Smooth muscle cell (in vitro differentiated cells): ENCODE measurements at regions not wholly inside any gene's neighbourhood (a gene's known extent, or its start where the extent isn't known, plus 50 kb on each side); places are given as distances from the start of the nearest gene placed in this dataset.

ENCODE experiments used
- DNase-seq: peaks from one replicate; lab custom pipeline; 2025; ENCODE audit not compliant: unreplicated experiment; lab: John Stamatoyannopoulos, UW
- H2AFZ ChIP-seq: fragments of 200-600 bp; sonication (generic); 2 replicates; pipeline ENCODE4 v1.6.0; 2016; ENCODE audit warnings: antibody characterized with exemption, low read depth, mild to moderate bottlenecking
- H3F3A ChIP-seq: fragments of 200-600 bp; sonication (generic); 2 replicates; pipeline ENCODE4 v1.6.0; 2017; ENCODE audit warnings: antibody characterized with exemption, low read depth
- H3K27ac ChIP-seq: fragments of 200-600 bp; sonication (generic); 2 replicates; pipeline ENCODE4 v1.5.1; 2016; ENCODE audit warnings: low read depth, mild to moderate bottlenecking
- H3K27me3 ChIP-seq: fragments of 200-600 bp; sonication (generic); 2 replicates; pipeline ENCODE4 v1.6.1; 2016; ENCODE audit warnings: low read depth, mild to moderate bottlenecking
- H3K36me3 ChIP-seq: fragments of 200-600 bp; sonication (generic); 2 replicates; pipeline ENCODE4 v1.5.1; 2016; ENCODE audit warnings: low read depth
- H3K4me1 ChIP-seq: fragments of 200-600 bp; sonication (generic); 2 replicates; pipeline ENCODE4 v1.5.1; 2016; ENCODE audit warnings: low read depth
- H3K4me2 ChIP-seq: fragments of 200-600 bp; sonication (generic); 2 replicates; pipeline ENCODE4 v1.6.0; 2016; ENCODE audit warnings: mild to moderate bottlenecking
- H3K4me3 ChIP-seq: fragments of 200-600 bp; sonication (generic); 2 replicates; pipeline ENCODE4 v1.5.1; 2016; ENCODE audit warnings: mild to moderate bottlenecking
- H3K79me2 ChIP-seq: fragments of 200-600 bp; sonication (generic); 2 replicates; pipeline ENCODE4 v1.6.0; 2016; ENCODE audit warnings: low read depth, mild to moderate bottlenecking
- H3K9ac ChIP-seq: fragments of 200-600 bp; sonication (generic); 2 replicates; pipeline ENCODE4 v1.6.0; 2016; ENCODE audit warnings: low read depth
- H3K9me3 ChIP-seq: fragments of 200-600 bp; sonication (generic); replicated peaks from 2 replicates; pipeline ENCODE4 v1.5.1; 2016; ENCODE audit warnings: low read depth
- H4K20me1 ChIP-seq: fragments of 200-600 bp; sonication (generic); 2 replicates; pipeline ENCODE4 v1.6.0; 2016; ENCODE audit warnings: low read depth
- WGBS: methylation state at CpG from one replicate; pipeline ENCODE4 v1.1.7; 2016; ENCODE audit warnings: low lambda C conversion rate; 5-methylcytosine and 5-hydroxymethylcytosine counted together
- TF ChIP-seq, protein P1 (sequence below): fragments of 200-600 bp; sonication (generic); IDR thresholded peaks from 2 replicates; pipeline ENCODE4 v1.5.1; 2017; ENCODE audit warnings: borderline replicate concordance, mild to moderate bottlenecking, antibody characterized with exemption; ENCODE audit not compliant: insufficient read depth, poor library complexity, severe bottlenecking

DNA sequence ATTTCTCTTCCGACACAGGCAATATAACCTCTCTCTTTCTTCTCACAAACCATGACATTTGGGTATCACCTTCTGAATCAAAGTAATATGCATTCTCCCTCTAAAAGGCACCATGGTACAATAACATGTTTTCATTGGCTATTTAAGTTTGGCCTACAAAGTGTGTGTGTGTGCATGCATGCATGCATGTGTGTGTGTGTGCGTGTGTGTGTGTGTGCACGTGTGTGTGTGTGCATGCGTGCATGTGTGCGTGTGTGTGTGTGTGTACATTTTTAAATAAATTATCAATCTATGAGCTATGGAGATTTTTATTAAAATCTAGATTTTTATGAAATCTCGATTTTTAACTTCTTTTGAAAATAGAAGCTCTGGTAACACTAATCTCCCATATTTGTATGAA lies 745.3 kb upstream of the ZEB2 start:
- no peak overlapping the region for H3K4me3 ChIP-seq
- no peak overlapping the region for H2AFZ ChIP-seq
- no peaks in the 10 kb centered on the region for H4K20me1 ChIP-seq
- H3K9me3 ChIP-seq: no peaks in the 10 kb centered on the region
- H3K79me2 ChIP-seq: no peaks in the 10 kb centered on the region
- 92% methylated on average over 6 of the region's 6 CpGs for WGBS
- TF ChIP-seq, protein P1, sequence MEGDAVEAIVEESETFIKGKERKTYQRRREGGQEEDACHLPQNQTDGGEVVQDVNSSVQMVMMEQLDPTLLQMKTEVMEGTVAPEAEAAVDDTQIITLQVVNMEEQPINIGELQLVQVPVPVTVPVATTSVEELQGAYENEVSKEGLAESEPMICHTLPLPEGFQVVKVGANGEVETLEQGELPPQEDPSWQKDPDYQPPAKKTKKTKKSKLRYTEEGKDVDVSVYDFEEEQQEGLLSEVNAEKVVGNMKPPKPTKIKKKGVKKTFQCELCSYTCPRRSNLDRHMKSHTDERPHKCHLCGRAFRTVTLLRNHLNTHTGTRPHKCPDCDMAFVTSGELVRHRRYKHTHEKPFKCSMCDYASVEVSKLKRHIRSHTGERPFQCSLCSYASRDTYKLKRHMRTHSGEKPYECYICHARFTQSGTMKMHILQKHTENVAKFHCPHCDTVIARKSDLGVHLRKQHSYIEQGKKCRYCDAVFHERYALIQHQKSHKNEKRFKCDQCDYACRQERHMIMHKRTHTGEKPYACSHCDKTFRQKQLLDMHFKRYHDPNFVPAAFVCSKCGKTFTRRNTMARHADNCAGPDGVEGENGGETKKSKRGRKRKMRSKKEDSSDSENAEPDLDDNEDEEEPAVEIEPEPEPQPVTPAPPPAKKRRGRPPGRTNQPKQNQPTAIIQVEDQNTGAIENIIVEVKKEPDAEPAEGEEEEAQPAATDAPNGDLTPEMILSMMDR: no peak
- no peaks in the 10 kb centered on the region for H3K27me3 ChIP-seq
- H3K4me1 ChIP-seq: no peaks in the 10 kb centered on the region
- no peaks in the 10 kb centered on the region for H3K36me3 ChIP-seq
- no peak overlapping the region for H3K27ac ChIP-seq
- no peak overlapping the region for H3K9ac ChIP-seq
- DNase-seq: no peak
- no peaks in the 10 kb centered on the region for H3F3A ChIP-seq
- H3K4me2 ChIP-seq: no peak overlapping the region

DNA sequence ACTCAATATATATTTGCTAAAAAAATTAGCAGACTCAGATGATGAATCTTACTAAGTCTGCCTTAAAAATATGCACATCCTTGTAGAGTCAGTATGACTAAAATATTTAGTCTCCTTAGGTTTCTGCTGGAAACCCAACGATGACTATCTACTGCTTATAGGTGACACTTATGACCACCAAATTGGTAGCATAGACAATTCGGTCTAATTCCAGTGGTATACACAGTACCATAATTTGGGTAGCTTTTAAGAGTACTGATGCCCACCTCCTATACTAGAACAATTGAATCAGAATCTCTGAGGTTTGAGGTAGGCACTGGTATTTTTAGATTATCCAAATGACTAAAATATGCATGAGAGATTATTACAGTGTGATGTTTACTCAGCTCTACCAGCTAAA lies 740.8 kb upstream of the ZEB2 start:
- H3K9ac ChIP-seq: no peak overlapping the region
- H3K79me2 ChIP-seq: no peaks in the 10 kb centered on the region
- H3K4me1 ChIP-seq: no peaks in the 10 kb centered on the region
- H3K4me2 ChIP-seq: no peak overlapping the region
- TF ChIP-seq, protein P1: no peak
- no peaks in the 10 kb centered on the region for H3F3A ChIP-seq
- no peak overlapping the region for H2AFZ ChIP-seq
- H3K36me3 ChIP-seq: no peaks in the 10 kb centered on the region
- 97% methylated on average over 2 of the region's 2 CpGs for WGBS
- H3K27me3 ChIP-seq: no peaks in the 10 kb centered on the region
- H3K27ac ChIP-seq: no peak overlapping the region
- no peak for DNase-seq
- H3K9me3 ChIP-seq: no peaks in the 10 kb centered on the region
- no peaks in the 10 kb centered on the region for H4K20me1 ChIP-seq
- no peak overlapping the region for H3K4me3 ChIP-seq

DNA sequence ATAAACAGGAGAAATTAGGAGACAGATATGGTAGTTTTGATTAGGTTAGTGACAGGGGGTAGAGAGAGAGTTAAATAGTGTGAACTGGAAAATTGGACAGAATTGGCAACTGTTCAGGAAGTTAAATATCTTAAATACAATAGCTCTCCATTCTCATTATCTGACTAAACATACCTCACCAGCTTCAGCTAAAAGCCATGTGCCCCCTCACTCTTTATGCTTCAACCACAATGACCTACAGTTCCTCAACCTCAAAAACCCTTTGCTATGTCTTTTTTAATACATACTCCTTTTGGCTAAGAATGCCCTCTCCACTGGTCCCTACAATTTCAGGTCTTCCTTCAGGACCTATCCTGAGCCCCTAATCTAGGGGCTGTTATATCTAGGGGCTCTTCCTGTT lies 740.2 kb upstream of the ZEB2 start:
- no peaks in the 10 kb centered on the region for H3K79me2 ChIP-seq
- no peak for DNase-seq
- no peak overlapping the region for H3K27ac ChIP-seq
- no peak overlapping the region for H3K9ac ChIP-seq
- no peak overlapping the region for H3K4me3 ChIP-seq
- H3K36me3 ChIP-seq: no peaks in the 10 kb centered on the region
- TF ChIP-seq, protein P1: no peak
- H3F3A ChIP-seq: no peaks in the 10 kb centered on the region
- no peak overlapping the region for H2AFZ ChIP-seq
- H3K4me2 ChIP-seq: no peak overlapping the region
- no peaks in the 10 kb centered on the region for H3K27me3 ChIP-seq
- no peaks in the 10 kb centered on the region for H4K20me1 ChIP-seq
- H3K9me3 ChIP-seq: no peaks in the 10 kb centered on the region
- H3K4me1 ChIP-seq: no peaks in the 10 kb centered on the region

DNA sequence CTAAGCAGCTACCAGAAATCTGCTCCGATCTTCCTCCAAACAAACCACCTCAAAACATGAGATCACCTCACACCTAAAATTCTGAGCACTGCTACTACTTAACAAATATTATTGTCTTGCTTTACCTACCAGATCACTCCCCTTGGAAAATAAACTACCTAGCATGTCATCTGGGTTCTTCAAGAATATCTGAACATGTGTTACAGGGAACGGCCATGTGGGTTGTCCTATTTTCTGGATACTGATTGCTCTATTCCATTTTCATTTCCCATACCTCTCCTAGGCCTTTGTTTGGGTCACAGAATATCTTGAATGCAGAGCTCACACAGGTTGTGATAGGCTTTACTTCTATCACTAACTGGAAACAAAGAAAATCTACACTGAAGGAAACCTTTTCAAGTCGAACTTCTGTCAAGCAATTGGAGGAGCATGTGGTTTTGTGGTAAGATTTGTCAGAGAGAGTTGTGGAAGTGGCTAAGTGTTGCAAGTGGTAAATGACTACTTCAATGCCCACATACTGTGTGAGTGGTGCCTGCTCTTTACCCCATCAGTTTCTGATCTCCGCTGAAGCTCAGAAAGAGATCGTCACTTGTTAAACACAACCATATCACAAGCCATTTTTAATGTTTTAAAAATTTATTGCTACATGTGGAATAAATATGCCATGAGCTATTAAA lies 739.1 kb upstream of the ZEB2 start:
- no peaks in the 10 kb centered on the region for H3K36me3 ChIP-seq
- no peak overlapping the region for H3K27ac ChIP-seq
- WGBS: 71% methylated on average over 5 of the region's 5 CpGs
- H3K27me3 ChIP-seq: no peaks in the 10 kb centered on the region
- no peak overlapping the region for H3K9ac ChIP-seq
- H3K4me2 ChIP-seq: no peak overlapping the region
- no peaks in the 10 kb centered on the region for H4K20me1 ChIP-seq
- H3K79me2 ChIP-seq: no peaks in the 10 kb centered on the region
- TF ChIP-seq, protein P1: no peak
- no peak for DNase-seq
- no peaks in the 10 kb centered on the region for H3K9me3 ChIP-seq
- no peak overlapping the region for H3K4me3 ChIP-seq
- no peak overlapping the region for H2AFZ ChIP-seq
- no peaks in the 10 kb centered on the region for H3F3A ChIP-seq
- H3K4me1 ChIP-seq: no peaks in the 10 kb centered on the region
